LNCaP clone FGC (cell line): ENCODE measurements at regions not wholly inside any gene's neighbourhood (a gene's known extent, or its start where the extent isn't known, plus 50 kb on each side); places are given as distances from the start of the nearest gene placed in this dataset.

Experiments used
- DNase-seq: peaks from one replicate; pipeline ENCODE4 v3.0.0-alpha.2; 2011; ENCODE audit warnings: low read depth
- H3K4me3 ChIP-seq: 2 replicates; pipeline ENCODE4 v1.5.1; 2011; ENCODE audit warnings: mild to moderate bottlenecking, low read depth, low read length, control low read depth
- TF ChIP-seq, protein P1 (sequence below): IDR thresholded peaks from 2 replicates; pipeline ENCODE4 v1.5.1; 2012; ENCODE audit warnings: mild to moderate bottlenecking; ENCODE audit not compliant: control insufficient read depth, insufficient read depth; ENCODE audit errors: extremely low read depth

DNA sequence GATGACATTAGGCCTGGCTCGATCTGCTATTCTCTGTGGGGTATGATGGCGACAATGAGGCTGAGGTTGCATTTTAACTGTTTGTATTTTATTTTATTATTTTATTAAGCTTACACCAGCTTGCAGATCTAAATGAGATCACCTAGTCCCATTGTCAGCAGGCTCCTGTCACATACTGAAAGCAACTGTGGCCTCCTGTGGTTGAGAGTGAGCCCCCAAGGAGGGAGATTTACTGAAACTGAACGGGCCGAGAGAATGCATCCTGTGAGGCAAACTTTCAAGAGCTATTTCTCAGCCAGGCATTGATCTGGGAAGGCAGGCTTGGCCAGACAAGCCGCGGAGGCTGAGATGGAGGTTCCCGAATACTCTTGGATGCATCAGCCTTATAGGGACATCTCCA is 210.4 kb upstream of the ARRDC4 start:
- DNase-seq, result no peak

DNA sequence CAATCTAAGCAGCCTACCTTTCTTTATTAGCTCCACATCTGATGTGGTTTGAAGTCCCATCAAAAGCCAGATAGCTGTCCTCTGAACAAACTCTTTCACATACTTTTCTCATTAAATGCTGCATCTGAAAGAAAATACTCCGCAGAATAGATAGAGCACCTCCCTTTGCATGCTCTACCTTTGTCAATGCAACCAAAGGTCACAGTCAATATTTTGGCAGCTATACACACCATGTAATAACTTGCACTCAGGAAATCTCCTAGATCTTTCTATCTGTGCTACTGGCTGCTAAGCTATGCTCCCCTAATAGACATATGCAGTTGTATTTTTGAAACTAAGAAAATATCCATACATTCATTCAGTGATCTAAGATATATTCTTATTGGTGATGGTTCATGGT is 204.8 kb upstream of the ARRDC4 start:
- TF ChIP-seq, protein P1, sequence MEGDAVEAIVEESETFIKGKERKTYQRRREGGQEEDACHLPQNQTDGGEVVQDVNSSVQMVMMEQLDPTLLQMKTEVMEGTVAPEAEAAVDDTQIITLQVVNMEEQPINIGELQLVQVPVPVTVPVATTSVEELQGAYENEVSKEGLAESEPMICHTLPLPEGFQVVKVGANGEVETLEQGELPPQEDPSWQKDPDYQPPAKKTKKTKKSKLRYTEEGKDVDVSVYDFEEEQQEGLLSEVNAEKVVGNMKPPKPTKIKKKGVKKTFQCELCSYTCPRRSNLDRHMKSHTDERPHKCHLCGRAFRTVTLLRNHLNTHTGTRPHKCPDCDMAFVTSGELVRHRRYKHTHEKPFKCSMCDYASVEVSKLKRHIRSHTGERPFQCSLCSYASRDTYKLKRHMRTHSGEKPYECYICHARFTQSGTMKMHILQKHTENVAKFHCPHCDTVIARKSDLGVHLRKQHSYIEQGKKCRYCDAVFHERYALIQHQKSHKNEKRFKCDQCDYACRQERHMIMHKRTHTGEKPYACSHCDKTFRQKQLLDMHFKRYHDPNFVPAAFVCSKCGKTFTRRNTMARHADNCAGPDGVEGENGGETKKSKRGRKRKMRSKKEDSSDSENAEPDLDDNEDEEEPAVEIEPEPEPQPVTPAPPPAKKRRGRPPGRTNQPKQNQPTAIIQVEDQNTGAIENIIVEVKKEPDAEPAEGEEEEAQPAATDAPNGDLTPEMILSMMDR, result no peak

More for the DNA sequence above, 210.4 kb upstream of the ARRDC4 start:
- no peak overlapping the region for H3K4me3 ChIP-seq
- TF ChIP-seq, protein P1, result no peak

DNA sequence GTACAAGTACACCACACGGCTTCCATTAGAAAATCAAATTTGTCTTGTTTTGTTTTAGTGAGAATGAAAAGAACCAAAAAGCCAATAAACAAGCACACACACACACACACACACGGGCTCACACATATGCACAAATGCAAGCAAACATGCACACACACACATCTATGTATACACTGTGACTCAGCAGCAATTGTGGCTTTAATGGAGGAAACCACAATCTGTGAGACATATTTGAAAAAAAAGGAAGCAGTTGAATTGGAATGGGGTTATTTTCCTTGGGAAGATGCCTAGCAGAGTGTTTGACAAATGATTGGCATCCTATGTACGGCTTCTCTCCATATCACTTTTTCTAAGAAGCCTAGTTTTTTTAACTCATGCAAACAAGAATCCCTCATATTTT is 201.1 kb upstream of the ARRDC4 start:
- TF ChIP-seq, protein P1, result no peak
- no peak overlapping the region for H3K4me3 ChIP-seq
- DNase-seq, result no peak

More for the DNA sequence above, 204.8 kb upstream of the ARRDC4 start:
- H3K4me3 ChIP-seq, result no peak overlapping the region
- no peak for DNase-seq

DNA sequence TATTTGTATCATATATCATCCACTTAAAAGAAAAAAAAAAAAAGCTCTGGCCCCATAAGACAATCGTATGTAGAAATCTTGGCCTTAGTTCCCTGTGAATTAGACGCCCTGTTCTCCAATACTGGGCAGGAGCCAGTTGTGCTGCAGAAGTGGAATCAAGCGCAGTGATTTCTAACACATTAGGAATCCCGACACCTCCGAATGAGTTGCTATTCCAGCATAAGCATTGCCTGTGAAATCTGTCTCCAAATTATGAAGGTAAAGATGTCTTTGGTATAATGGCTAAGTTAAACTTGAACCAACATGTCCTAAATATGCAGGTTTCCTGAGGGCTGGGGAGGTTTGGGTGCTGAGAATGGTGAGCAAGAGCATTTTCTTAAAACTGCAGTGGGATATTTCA is 199.4 kb upstream of the ARRDC4 start:
- no peak for DNase-seq
- H3K4me3 ChIP-seq, result no peak overlapping the region
- TF ChIP-seq, protein P1, result no peak

DNA sequence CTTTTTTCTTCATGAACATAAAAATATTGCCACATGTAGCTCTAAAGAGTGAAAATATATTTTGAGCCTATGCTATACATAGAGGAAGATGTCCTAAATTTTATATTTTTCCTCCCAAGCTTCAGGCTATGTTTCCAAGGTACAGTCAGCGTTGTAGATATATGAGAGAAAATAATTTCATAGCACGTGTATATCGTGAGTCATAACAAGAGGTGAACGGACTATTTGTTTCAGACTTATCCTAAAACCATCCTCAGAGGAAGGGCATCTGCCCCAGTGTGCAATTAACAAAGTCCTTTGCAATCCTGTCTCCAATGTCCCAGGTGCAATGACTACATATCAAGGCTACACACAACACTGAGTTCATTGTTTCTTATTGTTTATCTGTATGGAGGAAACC is 177.3 kb upstream of the ARRDC4 start:
- no peak for DNase-seq
- no peak overlapping the region for H3K4me3 ChIP-seq
- TF ChIP-seq, protein P1, result no peak

DNA sequence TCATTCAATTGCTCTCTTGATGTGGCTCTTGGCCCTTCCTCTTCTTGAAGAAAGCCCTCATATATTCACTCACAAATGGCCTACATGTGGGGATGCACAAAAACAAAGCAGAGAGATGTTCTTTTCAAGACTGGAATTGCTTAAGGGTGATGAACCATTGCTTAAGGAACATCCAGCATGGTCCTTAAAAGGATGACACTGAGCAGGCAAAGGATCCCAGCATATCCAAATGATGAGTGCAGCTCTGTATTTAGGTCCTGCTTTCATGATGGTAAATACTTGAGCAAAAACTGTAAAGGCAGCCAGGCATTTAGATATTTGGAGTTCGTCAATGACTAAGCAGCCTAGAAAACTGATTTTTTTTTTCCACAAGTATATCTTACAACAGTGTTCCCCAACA is 173.8 kb upstream of the ARRDC4 start:
- TF ChIP-seq, protein P1, result no peak
- no peak overlapping the region for H3K4me3 ChIP-seq
- DNase-seq, result no peak

DNA sequence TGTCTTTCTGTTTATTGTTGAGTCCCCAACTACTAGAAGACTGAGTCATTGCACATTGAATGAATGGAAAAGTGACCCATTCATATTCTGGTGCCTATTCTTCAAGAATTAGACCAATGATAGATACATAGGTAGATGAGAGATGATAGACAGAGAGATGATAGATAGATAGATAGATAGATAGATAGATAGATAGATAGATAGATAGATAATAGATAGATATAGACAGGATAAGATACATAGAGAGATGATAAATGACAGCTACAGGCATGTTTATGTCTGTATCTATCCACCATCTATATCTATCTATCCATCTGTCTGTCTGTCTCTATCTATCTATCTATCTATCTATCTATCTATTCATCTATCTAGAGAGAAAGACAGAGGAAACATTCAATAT is 170.3 kb upstream of the ARRDC4 start:
- H3K4me3 ChIP-seq, result no peak overlapping the region
- no peak for DNase-seq
- TF ChIP-seq, protein P1, result no peak
